RCC 7860 (cell line): ENCODE measurements at regions not wholly inside any gene's neighbourhood (a gene's known extent, or its start where the extent isn't known, plus 50 kb on each side); places are given as distances from the start of the nearest gene placed in this dataset.

Experiments used
- DNase-seq: peaks from one replicate; pipeline ENCODE4 v3.0.0-alpha.2; 2015; ENCODE audit warnings: low spot score
- FAIRE-seq: peaks from 2 replicates; lab custom pipeline; 2012; peaks lifted over from hg19 to GRCh38; lab: Jason Lieb, UNC

- FAIRE-seq (no peak), DNase-seq (no peak)
Observed at GRCh38 chr11:114848027-114848426, 169.7 kb downstream of the NXPE2 start.

GRCh38 chr11:114857281-114857680, 179.0 kb downstream of the NXPE2 start:
- FAIRE-seq = no peak

GRCh38 chr11:114864896-114865295, 186.6 kb downstream of the NXPE2 start:
- DNase-seq (no peak), FAIRE-seq (no peak)

More at GRCh38 chr11:114857281-114857680, 179.0 kb downstream of the NXPE2 start:
- no peak for DNase-seq

- FAIRE-seq (no peak), DNase-seq (no peak)
Observed at GRCh38 chr11:114876234-114876633, 197.9 kb downstream of the NXPE2 start.

- DNase-seq (no peak), FAIRE-seq (no peak)
Observed at GRCh38 chr11:114877976-114878375, 199.6 kb downstream of the NXPE2 start.

GRCh38 chr11:114880442-114880841, 202.1 kb downstream of the NXPE2 start:
- DNase-seq (no peak), FAIRE-seq (no peak)

GRCh38 chr11:114883472-114883871, 205.1 kb downstream of the NXPE2 start:
- FAIRE-seq (no peak), DNase-seq (no peak)

- no peak for FAIRE-seq
- no peak for DNase-seq
Observed at GRCh38 chr11:114886644-114887265, 208.4 kb downstream of the NXPE2 start.

GRCh38 chr11:114889594-114890011, 211.3 kb downstream of the NXPE2 start:
- FAIRE-seq = no peak
- DNase-seq = no peak

- DNase-seq = no peak
- FAIRE-seq = no peak
Observed at GRCh38 chr11:114890038-114890437, 211.7 kb downstream of the NXPE2 start.

- DNase-seq (no peak), FAIRE-seq (no peak)
Observed at GRCh38 chr11:114891911-114892310, 213.6 kb downstream of the NXPE2 start.

GRCh38 chr11:114892381-114893197, 214.3 kb downstream of the NXPE2 start:
- no peak for DNase-seq
- no peak for FAIRE-seq

- no peak for DNase-seq
- no peak for FAIRE-seq
Observed at GRCh38 chr11:114893329-114893728, 215.0 kb downstream of the NXPE2 start.

- no peak for FAIRE-seq
Observed at GRCh38 chr11:114896594-114896993, 218.3 kb downstream of the NXPE2 start.

GRCh38 chr11:114909866-114910265, 231.5 kb downstream of the NXPE2 start:
- FAIRE-seq (no peak), DNase-seq (no peak)

More at GRCh38 chr11:114896594-114896993, 218.3 kb downstream of the NXPE2 start:
- no peak for DNase-seq

- DNase-seq (no peak), FAIRE-seq (no peak)
Observed at GRCh38 chr11:114912826-114913225, 234.5 kb downstream of the NXPE2 start.

GRCh38 chr11:114914231-114915005, 236.1 kb downstream of the NXPE2 start:
- FAIRE-seq (no peak), DNase-seq (no peak)

GRCh38 chr11:114915871-114916805, 237.8 kb downstream of the NXPE2 start:
- FAIRE-seq = no peak
- no peak for DNase-seq

GRCh38 chr11:114918286-114918685, 240.0 kb downstream of the NXPE2 start:
- FAIRE-seq = no peak
- DNase-seq = no peak

GRCh38 chr11:114921697-114922096, 243.4 kb downstream of the NXPE2 start:
- FAIRE-seq (no peak), DNase-seq (no peak)
